Activated CD8-positive, alpha-beta T cell treated with anti-CD3 and anti-CD28 coated beads for 36 hours (primary cell): ENCODE measurements at regions not wholly inside any gene's neighbourhood (a gene's known extent, or its start where the extent isn't known, plus 50 kb on each side); places are given as distances from the start of the nearest gene placed in this dataset.

Source experiments
- ATAC-seq: fragments of 200-7000 bp; cut with Tn5 transposase; one replicate; pipeline ENCODE4 v1.10.0; 2021; ENCODE audit warnings: mild to moderate bottlenecking, moderate library complexity
- CTCF ChIA-PET: fragments of 350-600 bp; sonication (Branson Sonifier 250); formaldehyde crosslinking; loops from one replicate; lab custom pipeline; 2021; ENCODE audit warnings: antibody characterized with exemption; lab: Charles Lee
- POLR2A ChIA-PET: fragments of 350-600 bp; sonication (Branson Sonifier 250); formaldehyde crosslinking; loops from one replicate; lab custom pipeline; 2021; ENCODE audit warnings: antibody characterized with exemption; lab: Charles Lee
- DNase-seq: peaks from one replicate; pipeline ENCODE4 v3.0.0-alpha.2; 2020
- H3K27ac Mint-ChIP-seq: one replicate; pipeline ENCODE4 v1.8.0; 2021; ENCODE audit warnings: mild to moderate bottlenecking, mixed read lengths
- H3K27me3 Mint-ChIP-seq: one replicate; pipeline ENCODE4 v1.8.0; 2021; ENCODE audit warnings: mixed read lengths
- H3K36me3 Mint-ChIP-seq: one replicate; pipeline ENCODE4 v1.8.0; 2021; ENCODE audit warnings: low read depth, mixed read lengths
- H3K4me1 Mint-ChIP-seq: one replicate; pipeline ENCODE4 v1.8.0; 2021; ENCODE audit warnings: low read depth, mixed read lengths
- H3K4me3 Mint-ChIP-seq: one replicate; pipeline ENCODE4 v1.8.0; 2021; ENCODE audit warnings: mild to moderate bottlenecking, moderate library complexity, mixed read lengths
- H3K9me3 Mint-ChIP-seq: one replicate; pipeline ENCODE4 v1.8.0; 2021; ENCODE audit warnings: mixed read lengths
- CTCF ChIP-seq: fragments of 200-600 bp; IDR thresholded peaks from one replicate; pipeline ENCODE4 v1.8.0; 2022; ENCODE audit warnings: antibody characterized with exemption, mild to moderate bottlenecking
- intact Hi-C: fragments of 100-400 bp; cut with micrococcal nuclease; formaldehyde crosslinking; loops from one replicate; pipeline ENCODE4 v1.10.0; 2022

DNA sequence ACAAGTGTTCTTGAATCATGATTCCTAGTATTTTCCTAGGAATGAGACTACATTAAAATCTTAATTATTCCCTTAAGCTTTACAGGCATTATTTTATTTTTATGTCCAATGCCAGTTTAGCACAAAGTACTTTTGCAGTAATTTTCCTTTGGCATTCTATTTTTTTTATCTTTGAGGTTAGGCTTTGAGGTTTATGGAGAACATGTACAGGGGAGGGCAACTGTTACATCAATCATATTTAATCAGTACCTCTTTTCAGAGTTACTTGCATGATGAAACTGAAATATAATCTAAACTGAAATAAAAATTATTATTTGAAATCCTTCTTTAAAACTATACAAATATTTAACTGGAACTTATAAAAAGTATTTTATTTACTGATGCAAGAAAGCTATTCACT is 118.2 kb upstream of the MPDZ start:
- ChIA-PET CTCF (no interaction called here), POLR2A (no interaction called here)
- intact Hi-C loops: no loop called here

DNA sequence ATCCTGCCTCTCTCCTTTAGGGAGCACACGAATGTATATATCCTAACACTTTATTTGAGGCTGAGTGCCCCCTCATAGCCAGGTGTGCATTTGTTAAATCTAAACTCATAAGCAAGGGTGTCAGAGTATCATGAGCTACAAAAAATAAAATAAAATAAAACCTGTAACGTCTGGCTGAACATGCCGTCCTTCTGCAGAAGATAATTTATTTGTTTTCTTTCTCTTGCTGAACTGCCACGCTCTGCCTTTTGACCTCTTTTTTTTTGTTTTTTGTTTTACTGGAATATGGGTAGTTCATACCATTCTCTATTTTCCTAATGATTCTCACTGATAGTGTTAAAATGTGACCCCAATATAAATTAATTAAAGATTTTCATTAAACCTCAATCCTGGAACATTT is 117.7 kb upstream of the MPDZ start:
- Mint-ChIP-seq H3K27me3 (no peaks in the 10 kb centered on the region), H3K9me3 (peaks cover 10% of the 10 kb centered on the region), H3K36me3 (no peaks in the 10 kb centered on the region), H3K4me3 (no peak overlapping the region), H3K27ac (no peak overlapping the region), H3K4me1 (no peaks in the 10 kb centered on the region)
- DNase-seq (no peak), ATAC-seq (no peak)
- no peak for TF ChIP-seq CTCF
- intact Hi-C loops: no loop called here
- CTCF ChIA-PET: no interaction called here
- POLR2A ChIA-PET: no interaction called here

More for the DNA sequence above, 118.2 kb upstream of the MPDZ start:
- Mint-ChIP-seq H3K27ac (no peak overlapping the region), H3K36me3 (no peaks in the 10 kb centered on the region), H3K4me1 (no peaks in the 10 kb centered on the region), H3K4me3 (no peak overlapping the region), H3K27me3 (no peaks in the 10 kb centered on the region), H3K9me3 (peaks cover 8% of the 10 kb centered on the region)
- no peak for ATAC-seq
- TF ChIP-seq CTCF: no peak
- no peak for DNase-seq

DNA sequence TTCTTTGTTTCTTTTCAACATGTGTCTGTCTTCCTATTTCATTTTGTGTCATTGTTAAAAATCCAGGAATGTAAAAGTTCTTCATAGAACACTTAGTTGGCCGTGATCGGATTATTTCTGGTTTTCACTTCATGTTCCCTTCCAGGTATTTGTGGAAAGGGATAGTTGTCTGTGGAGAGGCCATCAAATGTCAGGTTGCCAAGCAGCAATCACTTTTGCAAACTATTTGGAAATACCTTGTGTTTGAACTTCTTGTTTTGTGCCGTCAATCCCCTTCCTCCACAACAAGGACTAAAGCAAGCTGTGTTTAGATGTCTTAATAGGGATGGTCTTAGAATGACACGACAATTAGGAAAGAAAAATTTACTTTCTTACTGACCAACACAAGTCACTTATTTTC is 116.9 kb upstream of the MPDZ start:
- ATAC-seq (no peak), DNase-seq (no peak)
- H3K27ac Mint-ChIP-seq: no peak overlapping the region
- POLR2A ChIA-PET: no interaction called here
- CTCF ChIA-PET: no interaction called here
- intact Hi-C loops: no loop called here
- H3K4me1 Mint-ChIP-seq: no peaks in the 10 kb centered on the region
- peaks cover 15% of the 10 kb centered on the region for H3K9me3 Mint-ChIP-seq
- H3K4me3 Mint-ChIP-seq: no peak overlapping the region
- H3K27me3 Mint-ChIP-seq: no peaks in the 10 kb centered on the region
- no peaks in the 10 kb centered on the region for H3K36me3 Mint-ChIP-seq
- TF ChIP-seq CTCF: no peak

DNA sequence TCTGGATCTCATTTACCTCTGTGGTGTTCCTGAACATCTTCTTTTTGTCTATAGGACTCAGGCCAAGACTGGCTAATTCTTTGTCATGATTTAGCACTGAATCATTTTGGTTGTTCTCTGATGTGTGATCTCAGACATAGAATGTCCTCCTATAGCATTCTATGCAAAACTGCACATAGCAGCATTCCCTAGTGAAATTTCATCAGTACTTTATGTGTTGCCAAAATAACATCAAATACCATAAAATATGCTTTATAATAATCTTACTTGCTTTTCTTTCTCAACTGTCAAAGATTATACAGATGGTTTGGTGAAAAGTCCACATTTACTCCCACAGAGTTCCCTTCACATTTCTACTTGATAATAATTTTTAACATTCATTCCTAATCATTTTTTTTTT is 115.7 kb upstream of the MPDZ start:
- H3K9me3 Mint-ChIP-seq: peaks cover 16% of the 10 kb centered on the region
- intact Hi-C loops: no loop called here
- no peak overlapping the region for H3K27ac Mint-ChIP-seq
- no peak overlapping the region for H3K4me3 Mint-ChIP-seq
- ChIA-PET CTCF (no interaction called here), POLR2A (no interaction called here)
- ATAC-seq (no peak), DNase-seq (no peak)
- no peak for TF ChIP-seq CTCF
- no peaks in the 10 kb centered on the region for H3K36me3 Mint-ChIP-seq
- H3K4me1 Mint-ChIP-seq: no peaks in the 10 kb centered on the region
- no peaks in the 10 kb centered on the region for H3K27me3 Mint-ChIP-seq

- ATAC-seq: no peak
- Mint-ChIP-seq H3K4me3 (no peak overlapping the region), H3K9me3 (peaks cover 28% of the 10 kb centered on the region), H3K4me1 (no peaks in the 10 kb centered on the region), H3K27me3 (no peaks in the 10 kb centered on the region), H3K36me3 (no peaks in the 10 kb centered on the region), H3K27ac (no peak overlapping the region)
- TF ChIP-seq CTCF: no peak
- CTCF ChIA-PET: no interaction called here
- intact Hi-C loops: no loop called here
- no peak for DNase-seq
- POLR2A ChIA-PET: no interaction called here
Observed at GRCh38 chr9:13388157-13388556, 108.7 kb upstream of the MPDZ start.
